Stimulated activated CD4-positive, alpha-beta T cell treated with anti-CD3 and anti-CD28 coated beads, Interleukin-15, amount 100 ng/mL, for 48 hours (primary cell): ENCODE measurements at regions not wholly inside any gene's neighbourhood (a gene's known extent, or its start where the extent isn't known, plus 50 kb on each side); places are given as distances from the start of the nearest gene placed in this dataset.

Experiments used
- DNase-seq, 2 donors: peaks; one replicate each; pipeline ENCODE4 v3.0.0-alpha.2; 2020; ENCODE audit warnings: low read depth in 2 of 2

DNA sequence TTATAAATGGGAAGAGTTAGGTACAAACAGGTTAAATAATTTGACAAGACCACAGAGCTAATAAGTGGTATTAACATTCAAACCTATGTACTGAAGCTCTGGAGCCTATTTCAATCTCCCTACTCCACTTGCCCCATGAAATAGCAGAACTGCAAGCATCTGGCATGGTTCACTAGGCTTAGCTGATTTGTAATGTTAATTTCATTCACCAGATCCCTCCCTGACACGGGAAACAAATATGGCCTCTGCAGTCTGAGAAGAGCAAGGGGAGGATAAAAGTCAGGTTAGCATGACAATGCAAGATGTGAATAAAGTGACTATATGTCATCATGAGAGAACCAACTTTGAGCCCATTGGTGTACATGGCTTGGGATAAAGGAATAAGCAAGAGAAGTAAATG, 428.8 kb downstream of the BRINP1 start:
- no peak for DNase-seq

DNA sequence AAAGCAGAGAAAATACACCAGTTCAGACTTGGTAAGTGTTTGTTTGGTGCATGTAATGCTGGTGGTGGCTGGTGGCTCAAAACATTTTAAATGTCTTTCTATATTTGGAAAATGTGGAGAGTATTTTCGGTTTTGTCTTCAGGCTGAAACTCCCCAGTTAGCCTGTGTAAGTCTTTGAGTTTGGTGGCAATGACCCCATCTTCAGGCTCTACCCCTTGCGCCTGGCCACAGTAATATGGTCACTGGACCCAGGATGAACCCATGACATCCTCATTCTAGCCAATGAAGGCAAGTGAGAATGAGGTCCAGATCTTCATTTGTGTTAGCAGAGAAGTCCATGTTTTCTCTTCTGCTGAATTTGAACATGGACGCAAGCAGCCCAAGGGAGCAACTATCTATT, 422.6 kb downstream of the BRINP1 start:
- no peak for DNase-seq

DNA sequence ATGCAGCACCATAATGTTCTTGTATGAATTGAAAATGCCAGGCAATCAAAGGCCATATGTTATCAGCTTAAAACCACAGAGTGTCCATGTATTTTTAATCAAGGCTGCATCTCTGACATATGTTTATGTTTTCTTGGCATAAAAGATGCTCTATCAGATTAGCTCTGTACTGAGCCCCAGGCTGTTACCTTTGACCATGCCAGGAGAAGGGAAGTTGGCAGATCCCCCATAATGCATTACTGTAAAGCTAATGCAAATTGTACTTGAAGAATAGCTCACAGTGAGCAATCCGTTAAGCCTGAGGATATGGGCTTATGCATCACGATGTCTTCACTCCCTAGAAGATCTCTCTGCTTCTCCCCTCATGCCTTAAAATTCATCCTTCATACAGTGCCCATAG, 414.4 kb downstream of the BRINP1 start:
- no peak for DNase-seq

DNA sequence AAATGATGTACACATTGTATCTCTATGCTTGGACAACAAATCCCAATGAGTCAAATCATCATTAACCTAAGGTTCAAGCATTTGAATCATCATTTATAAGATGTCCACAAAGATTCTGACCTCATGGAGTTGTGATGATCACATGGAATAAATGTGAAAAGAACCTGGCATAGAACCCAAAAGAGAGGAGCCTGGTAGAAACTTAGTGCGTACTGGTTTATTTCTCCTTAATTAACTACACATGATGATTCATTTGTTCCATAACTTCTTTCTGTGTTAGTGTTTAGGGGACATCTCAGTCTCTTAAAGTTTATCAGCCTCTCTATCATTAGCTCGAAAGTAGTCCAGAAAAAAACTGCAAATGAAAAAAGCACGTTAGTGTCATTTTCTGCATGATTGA, 411.6 kb downstream of the BRINP1 start:
- DNase-seq = no peak

DNA sequence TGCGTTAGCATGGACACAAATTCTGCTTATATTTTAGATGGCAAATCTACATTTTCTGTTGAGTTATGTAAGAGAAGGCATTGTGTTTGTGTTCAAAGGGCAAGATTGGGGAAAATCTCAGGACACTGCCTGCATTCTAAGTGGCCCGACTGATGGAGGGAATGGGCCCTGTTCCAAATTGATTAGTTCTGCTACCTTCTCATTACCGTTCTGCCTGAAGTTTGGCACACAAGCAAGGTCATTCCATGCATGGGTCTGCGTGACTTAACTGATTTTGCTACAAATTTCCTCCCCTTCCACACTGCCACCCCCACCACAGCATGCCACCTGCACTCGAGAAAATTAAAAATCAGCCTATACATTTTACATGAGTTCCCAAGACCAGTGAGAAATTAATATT, 409.9 kb downstream of the BRINP1 start:
- no peak for DNase-seq

DNA sequence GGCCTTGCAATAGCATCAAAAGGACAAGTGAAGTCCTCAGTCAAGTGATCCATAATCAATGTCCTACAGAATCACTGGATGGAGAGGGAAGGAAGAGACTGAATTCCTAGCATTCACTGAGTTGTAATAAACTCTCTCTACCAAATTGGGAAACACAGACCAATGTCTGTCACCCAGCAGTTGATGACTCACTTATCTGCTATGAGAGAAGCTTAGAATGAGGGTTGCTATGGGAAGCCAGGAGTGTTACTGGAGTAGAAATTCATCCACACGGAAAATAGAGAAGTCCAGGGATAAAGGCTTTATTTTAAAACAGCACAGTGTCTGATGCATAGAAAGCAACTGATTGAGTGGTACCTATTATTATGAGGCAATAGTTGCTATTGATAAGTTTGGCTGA, 407.4 kb downstream of the BRINP1 start:
- no peak for DNase-seq

DNA sequence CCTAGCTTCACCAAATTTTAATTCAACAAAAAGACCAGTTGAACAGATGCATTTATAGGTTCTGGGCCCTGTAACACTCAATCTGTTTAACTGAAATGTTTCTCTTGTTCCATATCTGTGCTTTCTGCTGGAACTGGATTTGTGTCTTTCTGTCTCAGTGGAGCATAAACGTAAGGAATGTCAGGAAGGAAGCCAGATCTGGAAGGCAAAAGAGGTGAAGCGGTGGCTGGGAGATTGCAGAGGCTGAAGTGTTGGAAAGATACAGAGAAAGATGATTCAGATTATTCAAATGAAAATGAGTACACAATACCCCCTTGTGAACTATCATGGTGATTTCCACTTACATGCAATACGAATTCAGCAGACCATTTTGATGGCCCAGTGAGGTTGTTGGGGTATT, 406.8 kb downstream of the BRINP1 start:
- no peak for DNase-seq

DNA sequence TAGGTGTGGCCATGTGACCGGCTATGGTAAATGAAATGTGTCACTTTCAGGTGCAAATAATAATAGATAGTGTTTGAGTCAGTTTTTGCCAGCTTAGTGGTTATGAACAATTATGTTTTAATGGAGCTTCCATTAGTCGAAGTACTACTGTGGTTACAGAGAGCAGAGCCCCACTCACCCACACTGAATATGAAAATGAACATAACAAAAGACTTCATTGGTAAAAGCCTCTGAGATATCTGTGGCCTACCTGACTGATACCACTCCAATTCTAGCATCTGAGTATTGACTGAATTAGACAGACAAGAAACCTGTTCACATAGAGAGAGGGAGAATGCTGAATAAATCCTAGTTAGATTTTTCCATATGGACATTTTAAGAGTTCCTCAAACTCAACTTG, 405.6 kb downstream of the BRINP1 start:
- DNase-seq = no peak

DNA sequence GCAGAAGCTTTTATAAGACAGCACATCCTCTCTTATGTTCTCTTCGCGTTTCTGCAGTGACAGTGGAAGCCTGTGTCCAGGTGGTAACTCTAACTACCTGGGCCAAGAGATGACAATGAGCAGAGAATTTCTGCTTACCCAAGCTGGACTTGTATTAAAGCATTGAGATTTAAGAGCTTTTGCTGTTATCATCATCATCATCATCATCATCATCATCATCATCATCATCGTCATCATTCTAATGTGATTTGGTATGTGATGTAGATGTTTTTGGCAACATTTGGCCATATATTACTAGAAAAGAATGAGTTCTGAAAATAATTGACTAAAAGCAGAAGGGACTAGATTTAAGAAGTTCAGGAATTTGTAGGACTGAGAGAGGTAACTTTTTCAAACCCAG, 401.3 kb downstream of the BRINP1 start:
- no peak for DNase-seq

GRCh38 chr9:118975736-118976135, 393.5 kb downstream of the BRINP1 start:
- no peak for DNase-seq

DNA sequence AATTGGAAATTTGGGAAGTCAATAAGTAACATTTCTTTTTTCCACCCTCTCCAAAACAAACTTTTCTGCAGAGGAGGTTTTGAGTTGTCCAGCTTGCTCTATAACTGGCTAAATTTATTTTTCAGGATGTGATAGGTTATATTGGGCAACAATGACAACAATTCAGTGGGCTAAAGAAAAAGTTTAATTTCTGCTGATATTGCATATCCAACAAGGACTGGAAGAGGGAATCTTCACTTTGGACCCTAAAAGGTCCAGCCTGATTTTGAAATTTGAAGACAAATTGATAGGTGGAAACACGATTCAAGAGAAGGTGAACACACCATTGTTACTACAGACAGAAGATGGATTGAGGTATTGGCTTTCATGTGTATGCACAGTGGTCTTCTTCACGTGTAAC, 393.1 kb downstream of the BRINP1 start:
- no peak for DNase-seq

GRCh38 chr9:118984607-118985006, 384.6 kb downstream of the BRINP1 start:
- no peak for DNase-seq

GRCh38 chr9:118985851-118986250, 383.4 kb downstream of the BRINP1 start:
- no peak for DNase-seq

DNA sequence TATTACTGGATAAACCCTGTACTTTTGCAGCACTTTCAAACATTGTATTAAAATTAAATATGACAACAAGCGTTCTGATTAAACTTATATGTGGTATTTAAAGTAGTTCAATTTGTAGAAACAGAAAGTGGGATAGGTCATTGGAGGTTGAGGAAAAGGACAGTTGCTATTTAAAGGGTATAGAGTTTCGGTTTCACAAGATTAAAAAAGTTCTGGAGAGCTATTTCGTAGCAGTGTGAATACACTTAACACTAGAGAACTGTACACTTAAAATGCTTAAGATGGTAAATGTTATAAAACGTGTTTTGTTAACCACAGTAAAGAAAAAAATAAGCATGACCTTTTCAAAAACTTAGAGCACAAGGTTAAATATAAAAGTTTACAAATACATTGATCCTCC, 382.1 kb downstream of the BRINP1 start:
- DNase-seq = no peak

GRCh38 chr9:118990949-118991348, 378.3 kb downstream of the BRINP1 start:
- DNase-seq = no peak

GRCh38 chr9:118991366-118992285, 377.6 kb downstream of the BRINP1 start:
- DNase-seq = no peak

- DNase-seq = no peak
Measured at GRCh38 chr9:118992813-118993794, 376.1 kb downstream of the BRINP1 start.

DNA sequence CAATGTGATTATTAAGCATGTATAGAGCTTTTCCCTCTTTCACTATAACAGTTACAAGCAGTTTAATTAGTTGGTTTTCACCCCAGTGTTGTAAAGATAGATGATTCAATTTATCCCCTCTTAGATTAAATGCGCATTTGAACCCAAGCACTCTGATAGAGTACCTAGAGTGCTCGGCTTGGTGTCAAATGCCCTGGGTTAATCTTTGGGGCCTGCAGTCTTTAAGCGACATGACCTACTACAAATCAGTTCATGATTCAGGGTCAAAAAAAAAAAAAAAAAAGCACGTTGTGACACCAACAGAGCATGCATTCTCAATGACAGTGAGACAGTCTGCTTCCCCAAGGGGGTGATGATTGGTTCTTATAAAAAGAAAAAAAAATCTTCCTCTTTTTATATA, 375.3 kb downstream of the BRINP1 start:
- DNase-seq = no peak

- no peak for DNase-seq
Measured at GRCh38 chr9:119002491-119002890, 366.7 kb downstream of the BRINP1 start.

- DNase-seq = no peak
Measured at GRCh38 chr9:119003201-119003611, 366.0 kb downstream of the BRINP1 start.

- DNase-seq = no peak
Measured at GRCh38 chr9:119003882-119004617, 365.2 kb downstream of the BRINP1 start.

DNA sequence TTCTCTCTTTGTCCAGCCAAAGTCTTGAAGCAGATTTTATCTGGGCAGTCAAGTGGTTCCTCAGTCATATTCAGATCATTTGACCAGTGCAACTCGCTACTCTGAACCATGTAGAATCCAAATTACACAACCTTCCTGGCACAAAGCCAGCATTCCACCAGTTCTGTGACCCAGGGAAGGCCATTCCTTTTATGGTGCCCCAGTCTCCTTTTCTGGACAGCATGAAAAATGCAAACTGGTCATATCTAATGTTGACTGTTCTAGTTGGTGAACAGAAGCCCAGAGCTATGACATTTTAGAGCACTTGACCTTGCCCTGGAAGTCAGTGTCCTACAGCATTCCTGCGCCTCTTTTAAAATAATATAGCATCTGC, 364.6 kb downstream of the BRINP1 start:
- no peak for DNase-seq
